Epidermal melanocyte (primary cell): ENCODE measurements at regions not wholly inside any gene's neighbourhood (a gene's known extent, or its start where the extent isn't known, plus 50 kb on each side); places are given as distances from the start of the nearest gene placed in this dataset.
"Not testable (repeated sequence)": the region's sequence is repeated elsewhere in the genome, so short reads cannot be mapped to it uniquely, and the experiment has no call there.

Experiments
- DNase-seq: peaks from one replicate; pipeline ENCODE4 v3.0.0; 2011; ENCODE audit warnings: low spot score; ENCODE audit not compliant: insufficient read length

GRCh38 chr1:229913489-229913888, 153.5 kb upstream of the GALNT2 start:
- no peak for DNase-seq

- not testable (repeated sequence) for DNase-seq
Observed at GRCh38 chr1:229919488-229919887, 147.6 kb upstream of the GALNT2 start.

- no peak for DNase-seq
Observed at GRCh38 chr1:229920683-229921082, 146.4 kb upstream of the GALNT2 start.

- no peak for DNase-seq
Observed at GRCh38 chr1:229922249-229922648, 144.8 kb upstream of the GALNT2 start.

- no peak for DNase-seq
Observed at GRCh38 chr1:229924639-229925038, 142.4 kb upstream of the GALNT2 start.

GRCh38 chr1:229928767-229929166, 138.3 kb upstream of the GALNT2 start:
- DNase-seq, result no peak

GRCh38 chr1:229931751-229932150, 135.3 kb upstream of the GALNT2 start:
- DNase-seq, result not testable (repeated sequence)

GRCh38 chr1:229935157-229935556, 131.9 kb upstream of the GALNT2 start:
- not testable (repeated sequence) for DNase-seq

- no peak for DNase-seq
Observed at GRCh38 chr1:229938551-229938950, 128.5 kb upstream of the GALNT2 start.

- DNase-seq, result no peak
Observed at GRCh38 chr1:229940684-229941083, 126.4 kb upstream of the GALNT2 start.

GRCh38 chr1:229941160-229941559, 125.9 kb upstream of the GALNT2 start:
- no peak for DNase-seq

- DNase-seq, result no peak
Observed at GRCh38 chr1:229941831-229942230, 125.2 kb upstream of the GALNT2 start.

- no peak for DNase-seq
Observed at GRCh38 chr1:229942501-229942900, 124.5 kb upstream of the GALNT2 start.

GRCh38 chr1:229943148-229943714, 123.8 kb upstream of the GALNT2 start:
- DNase-seq, result no peak

- no peak for DNase-seq
Observed at GRCh38 chr1:229943988-229944743, 122.9 kb upstream of the GALNT2 start.

- DNase-seq, result no peak
Observed at GRCh38 chr1:229945795-229946194, 121.2 kb upstream of the GALNT2 start.

- DNase-seq, result no peak
Observed at GRCh38 chr1:229947968-229948367, 119.1 kb upstream of the GALNT2 start.

GRCh38 chr1:229948438-229948837, 118.6 kb upstream of the GALNT2 start:
- no peak for DNase-seq

- DNase-seq, result no peak
Observed at GRCh38 chr1:229949500-229949899, 117.5 kb upstream of the GALNT2 start.

- no peak for DNase-seq
Observed at GRCh38 chr1:229950020-229950419, 117.0 kb upstream of the GALNT2 start.

- DNase-seq, result no peak
Observed at GRCh38 chr1:229950908-229951307, 116.1 kb upstream of the GALNT2 start.

- DNase-seq, result no peak
Observed at GRCh38 chr1:229951856-229952534, 115.0 kb upstream of the GALNT2 start.
